H1 (cell line): ENCODE measurements at regions not wholly inside any gene's neighbourhood (a gene's known extent, or its start where the extent isn't known, plus 50 kb on each side); places are given as distances from the start of the nearest gene placed in this dataset.

Source experiments
- CTCF ChIA-PET: fragments of 300-600 bp; sonication (Branson Sonifier 250); formaldehyde crosslinking; loops from one replicate; lab custom pipeline; 2021; ENCODE audit not compliant: partially characterized antibody; lab: Charles Lee
- POLR2A ChIA-PET: fragments of 300-600 bp; sonication (Branson Sonifier 250); formaldehyde crosslinking; loops from one replicate; lab custom pipeline; 2021; ENCODE audit warnings: inconsistent platforms; ENCODE audit not compliant: partially characterized antibody; lab: Charles Lee
- DNase-seq, 2 experiments: peaks; one replicate each; pipeline versions ENCODE4 v3.0.0 to v3.0.0-alpha.2; 2010 to 2022; ENCODE audit warnings: low spot score in 2 of 2, low read depth in 1 of 2, mixed read lengths in 1 of 2
- FAIRE-seq: peaks from 2 replicates; lab custom pipeline; 2011; peaks lifted over from hg19 to GRCh38; lab: Jason Lieb, UNC
- H2AFZ ChIP-seq: 2 replicates; pipeline ENCODE4 v1.8.1; 2012; ENCODE audit warnings: low read length, inconsistent platforms
- H2AK5ac ChIP-seq: 2 replicates; pipeline ENCODE4 v1.6.1; 2013; ENCODE audit warnings: low read depth, low read length
- H2BK120ac ChIP-seq: replicated peaks from 2 replicates; pipeline ENCODE3; 2013; ENCODE audit warnings: low read depth, low read length, inconsistent platforms
- H2BK12ac ChIP-seq: 2 replicates; pipeline ENCODE4 v1.6.1; 2013; ENCODE audit warnings: low read depth, low read length
- H2BK15ac ChIP-seq: 2 replicates; pipeline ENCODE4 v1.6.1; 2013; ENCODE audit warnings: low read length
- H2BK20ac ChIP-seq: 2 replicates; pipeline ENCODE4 v1.6.1; 2013; ENCODE audit warnings: low read length
- H2BK5ac ChIP-seq: 2 replicates; pipeline ENCODE4 v1.6.1; 2013; ENCODE audit warnings: low read depth, low read length
- H3K14ac ChIP-seq: 2 replicates; pipeline ENCODE4 v1.6.1; 2013; ENCODE audit warnings: inconsistent platforms; ENCODE audit not compliant: insufficient read length
- H3K18ac ChIP-seq: 2 replicates; pipeline ENCODE4 v1.6.1; 2013; ENCODE audit warnings: low read length; ENCODE audit errors: extremely low read depth
- H3K23ac ChIP-seq: 2 replicates; pipeline ENCODE4 v1.6.1; 2013; ENCODE audit warnings: inconsistent platforms; ENCODE audit not compliant: insufficient read length
- H3K23me2 ChIP-seq: 2 replicates; pipeline ENCODE4 v1.6.1; 2013; ENCODE audit warnings: low read depth, low read length
- H3K27ac ChIP-seq: 2 replicates; pipeline ENCODE4 v1.6.1; 2011; ENCODE audit warnings: low read depth, low read length, inconsistent platforms
- H3K27me3 ChIP-seq, 4 experiments: replicated peaks in 1 of 4; 1 replicate in 1 of 4; 2 replicates in 3 of 4; pipeline versions ENCODE4 v1.6.1 to v1.8.1; 2011 to 2013; ENCODE audit warnings: low read length in 3 of 4, mild to moderate bottlenecking in 3 of 4, inconsistent platforms in 2 of 4, mixed read lengths in 2 of 4, moderate library complexity in 1 of 4; ENCODE audit not compliant: control insufficient read depth in 3 of 4, insufficient read depth in 3 of 4; ENCODE audit errors: extremely low read depth in 1 of 4
- H3K36me3 ChIP-seq, 4 experiments: 2 replicates each; pipeline versions ENCODE4 v1.6.1 to v1.8.1; 2011 to 2013; ENCODE audit warnings: mild to moderate bottlenecking in 4 of 4, low read length in 3 of 4, moderate library complexity in 2 of 4, control low read depth in 1 of 4, inconsistent platforms in 1 of 4; ENCODE audit not compliant: insufficient read depth in 4 of 4, control insufficient read depth in 2 of 4
- H3K4ac ChIP-seq: replicated peaks from 2 replicates; pipeline ENCODE3; 2013; ENCODE audit warnings: low read length, low read depth, mixed read lengths, inconsistent platforms; ENCODE audit not compliant: insufficient read length
- H3K4me1 ChIP-seq, 4 experiments: replicated peaks in 1 of 4; 1 replicate in 1 of 4; 2 replicates in 3 of 4; pipeline versions ENCODE4 v1.6.1 to v1.8.1; 2011 to 2013; ENCODE audit warnings: low read length in 3 of 4, inconsistent platforms in 2 of 4, mixed read lengths in 1 of 4; ENCODE audit not compliant: insufficient read depth in 4 of 4, control insufficient read depth in 3 of 4
- H3K4me2 ChIP-seq, 2 experiments: 2 replicates each; pipeline versions ENCODE4 v1.6.1 to v1.8.1; 2011 to 2013; ENCODE audit warnings: low read depth in 2 of 2, low read length in 2 of 2, control low read depth in 1 of 2, inconsistent platforms in 1 of 2, mild to moderate bottlenecking in 1 of 2; ENCODE audit not compliant: insufficient read depth in 1 of 2
- H3K4me3 ChIP-seq, 4 experiments: fragments of 200-600, 300-600 bp in 1 of 4; sonication (generic), shearing (Covaris generic), sonication (Bioruptor Twin) in 1 of 4; 2 replicates each; pipeline versions ENCODE4 v1.5.1 to v1.8.1; 2011 to 2016; ENCODE audit warnings: low read length in 4 of 4, low read depth in 3 of 4, control low read depth in 2 of 4, inconsistent platforms in 2 of 4, mild to moderate bottlenecking in 2 of 4, mixed read lengths in 1 of 4, moderate library complexity in 1 of 4; ENCODE audit not compliant: insufficient read depth in 2 of 4; ENCODE audit errors: extremely low read depth in 1 of 4
- H3K56ac ChIP-seq: replicated peaks from 2 replicates; pipeline ENCODE3; 2013; ENCODE audit warnings: low read depth, mild to moderate bottlenecking, mixed read lengths, low read length, inconsistent platforms; ENCODE audit not compliant: insufficient read length
- H3K79me1 ChIP-seq: 2 replicates; pipeline ENCODE4 v1.6.1; 2013; ENCODE audit warnings: low read depth, low read length, control low read depth
- H3K79me2 ChIP-seq, 2 experiments: 2 replicates each; pipeline versions ENCODE4 v1.6.1 to v1.8.1; 2012 to 2013; ENCODE audit warnings: low read length in 2 of 2, mild to moderate bottlenecking in 2 of 2, inconsistent platforms in 1 of 2; ENCODE audit not compliant: insufficient read depth in 2 of 2, control insufficient read depth in 1 of 2
- H3K9ac ChIP-seq, 4 experiments: replicated peaks in 1 of 4; 1 replicate in 1 of 4; 2 replicates in 3 of 4; pipeline versions ENCODE4 v1.6.1 to v1.8.1; 2011 to 2013; ENCODE audit warnings: low read depth in 3 of 4, low read length in 3 of 4, control low read depth in 2 of 4, mild to moderate bottlenecking in 2 of 4, moderate library complexity in 2 of 4, inconsistent platforms in 1 of 4; ENCODE audit errors: extremely low read depth in 1 of 4
- H3K9me3 ChIP-seq, 2 experiments: 2 replicates each; pipeline versions ENCODE4 v1.6.1 to v1.8.1; 2012 to 2013; ENCODE audit warnings: mild to moderate bottlenecking in 2 of 2, moderate library complexity in 2 of 2, control low read depth in 1 of 2, inconsistent platforms in 1 of 2, low read depth in 1 of 2, low read length in 1 of 2, mixed read lengths in 1 of 2; ENCODE audit not compliant: insufficient read depth in 2 of 2
- H4K20me1 ChIP-seq, 2 experiments: replicated peaks in 1 of 2; 2 replicates each; pipeline versions ENCODE3 to v1.8.1; 2011 to 2013; ENCODE audit warnings: inconsistent platforms in 2 of 2, low read length in 2 of 2, mild to moderate bottlenecking in 1 of 2; ENCODE audit not compliant: insufficient read depth in 2 of 2, control insufficient read depth in 1 of 2
- H4K5ac ChIP-seq: 2 replicates; pipeline ENCODE4 v1.6.1; 2013; ENCODE audit warnings: low read length, low read depth, mixed read lengths, inconsistent platforms; ENCODE audit not compliant: insufficient read length
- H4K8ac ChIP-seq: 2 replicates; pipeline ENCODE4 v1.8.0; 2013; ENCODE audit warnings: mild to moderate bottlenecking, moderate library complexity, low read length, inconsistent platforms; ENCODE audit not compliant: insufficient read depth; ENCODE audit errors: extremely low read depth
- H4K91ac ChIP-seq: replicated peaks from 2 replicates; pipeline ENCODE3; 2013; ENCODE audit warnings: low read length, mixed read lengths, inconsistent platforms; ENCODE audit not compliant: insufficient read length
- BACH1 ChIP-seq: IDR thresholded peaks from 2 replicates; pipeline ENCODE4 v1.6.1; 2012; ENCODE audit warnings: low read length, improper control_type of control experiment
- BRCA1 ChIP-seq: IDR thresholded peaks from 2 replicates; pipeline ENCODE4 v1.6.1; 2012; ENCODE audit warnings: low read depth, low read length, improper control_type of control experiment
- CBX5 ChIP-seq: fragments of 300-800, 300-1000 bp; sonication (generic); IDR thresholded peaks from 2 replicates; pipeline ENCODE4 v1.7.1; 2016; ENCODE audit warnings: antibody characterized with exemption, low read length, low read depth
- CBX8 ChIP-seq: fragments of 300-800, 300-1000 bp; sonication (generic); IDR thresholded peaks from 2 replicates; pipeline ENCODE4 v1.7.1; 2016; ENCODE audit warnings: low read depth, low read length, borderline replicate concordance
- CREB1 ChIP-seq: IDR thresholded peaks from 2 replicates; pipeline ENCODE4 v1.6.1; 2012; ENCODE audit warnings: inconsistent platforms
- EGR1 ChIP-seq: IDR thresholded peaks from 2 replicates; pipeline ENCODE4 v1.6.1; 2011; ENCODE audit warnings: low read depth, low read length, borderline replicate concordance
- JUND ChIP-seq: IDR thresholded peaks from 2 replicates; pipeline ENCODE4 v1.6.1; 2011; ENCODE audit warnings: mild to moderate bottlenecking, improper control_type of control experiment, low read length
- KDM1A ChIP-seq: fragments of 200-600, 300-600 bp; sonication (generic); IDR thresholded peaks from 2 replicates; pipeline ENCODE4 v1.7.1; 2016; ENCODE audit warnings: mild to moderate bottlenecking, low read length, borderline replicate concordance
- SP1 ChIP-seq: IDR thresholded peaks from 2 replicates; pipeline ENCODE4 v1.6.1; 2011; ENCODE audit warnings: low read depth, low read length
- SUZ12 ChIP-seq: fragments of 200-600 bp; sonication (generic); IDR thresholded peaks from 2 replicates; pipeline ENCODE4 v1.6.1; 2012; ENCODE audit warnings: mild to moderate bottlenecking, inconsistent platforms, low read length, moderate library complexity, mixed read lengths
- TAF7 ChIP-seq: optimal IDR thresholded peaks from 2 replicates; pipeline ENCODE3; 2011; ENCODE audit warnings: low read depth, mild to moderate bottlenecking, inconsistent platforms, low read length, moderate library complexity, borderline replicate concordance
- ZNF274 ChIP-seq: IDR thresholded peaks from 2 replicates; pipeline ENCODE4 v1.7.0; 2012; ENCODE audit warnings: low read length, borderline replicate concordance; ENCODE audit errors: extremely low read depth
- WGBS, 2 experiments: shearing (Covaris generic) in 1 of 2; methylation state at CpG; one replicate each; pipeline versions ENCODE4 v1.1.6 to v1.1.7; 2013 to 2015; ENCODE audit warnings: low lambda C conversion rate in 2 of 2, mixed read lengths in 2 of 2, inconsistent platforms in 1 of 2, low coverage in 1 of 2, missing lambda C conversion rate in 1 of 2; ENCODE audit not compliant: insufficient replicate concordance in 2 of 2, insufficient coverage in 1 of 2, insufficient read length in 1 of 2; ENCODE audit errors: extremely low coverage in 1 of 2, missing lambda C conversion rate in 1 of 2; 5-methylcytosine and 5-hydroxymethylcytosine counted together
- TF ChIP-seq, protein P1 (sequence below): IDR thresholded peaks from 2 replicates; pipeline ENCODE4 v1.6.1; 2011; ENCODE audit warnings: low read length, improper control_type of control experiment

DNA sequence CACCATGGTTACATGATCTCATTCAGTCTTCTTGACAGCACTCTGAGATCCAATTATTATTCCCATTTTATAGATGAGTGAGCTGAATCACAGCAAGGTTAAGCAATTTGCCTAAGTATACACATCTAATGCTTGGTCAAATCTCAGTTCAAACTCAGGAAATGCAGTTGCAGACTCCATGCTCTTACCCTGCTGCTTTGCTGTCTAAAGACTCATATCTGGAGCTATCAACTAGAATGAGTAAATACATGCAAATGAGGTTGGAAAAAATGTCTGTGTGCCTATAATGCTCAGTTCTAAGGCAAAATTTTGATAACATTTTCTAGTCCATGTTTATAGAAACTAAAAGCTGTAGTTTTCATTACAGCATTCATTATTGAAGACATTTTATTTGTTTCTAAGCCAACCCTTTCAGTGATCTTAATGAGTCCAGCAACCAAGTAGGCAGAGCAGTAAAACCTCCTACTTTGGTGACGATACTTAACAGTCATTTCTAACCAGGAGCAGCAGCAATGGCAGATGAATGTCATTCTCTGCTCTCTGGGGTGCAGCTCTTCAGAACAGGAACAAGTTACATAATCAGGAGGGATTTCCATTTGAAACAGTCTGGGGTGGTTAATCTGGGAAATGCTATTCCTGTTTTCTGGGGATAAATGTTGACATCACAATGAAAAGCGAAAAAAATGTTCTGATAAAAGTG lies 396.8 kb upstream of the UBE2E3 start:
- Histone ChIP-seq H3K9ac (no peak overlapping the region), H3K4ac (no peak overlapping the region), H4K20me1 (no peaks in the 10 kb centered on the region), H4K8ac (no peak overlapping the region), H3K4me1 (no peaks in the 10 kb centered on the region), H3K14ac (no peak overlapping the region), H3K9me3 (no peaks in the 10 kb centered on the region), H3K27ac (no peak overlapping the region), H2BK20ac (no peak overlapping the region), H2BK5ac (no peak overlapping the region), H3K4me2 (no peak overlapping the region), H2BK15ac (no peak overlapping the region), H4K91ac (no peak overlapping the region), H3K23me2 (no peaks in the 10 kb centered on the region), H3K18ac (no peak overlapping the region), H3K36me3 (no peaks in the 10 kb centered on the region), H3K27me3 (peaks cover 0 to 1% (median 0%) of the 10 kb centered on the region in 4 experiments; a peak in 1 of 7 replicates), H3K23ac (no peak overlapping the region), H3K56ac (no peak overlapping the region), H3K79me1 (no peaks in the 10 kb centered on the region), H2BK12ac (no peak overlapping the region), H2AFZ (no peak overlapping the region), H2BK120ac (no peak overlapping the region), H4K5ac (no peak overlapping the region), H2AK5ac (no peak overlapping the region), H3K4me3 (no peak overlapping the region), H3K79me2 (no peaks in the 10 kb centered on the region)
- FAIRE-seq (no peak), DNase-seq (no peak)
- ChIA-PET CTCF (interaction anchor here (0.6 to 2.7 kb wide), 4 partner anchors 9 to 458 kb away, joined by 3 to 6 read pairs (median 4); no protein-coding TSS in a partner anchor), POLR2A (no interaction called here)
- TF ChIP-seq ZNF274 = no peak
- no peak for TF ChIP-seq CBX5
- TF ChIP-seq BRCA1 = no peak
- TF ChIP-seq CBX8 = no peak
- no peak for TF ChIP-seq TAF7
- no peak for TF ChIP-seq CREB1
- TF ChIP-seq, protein P1, sequence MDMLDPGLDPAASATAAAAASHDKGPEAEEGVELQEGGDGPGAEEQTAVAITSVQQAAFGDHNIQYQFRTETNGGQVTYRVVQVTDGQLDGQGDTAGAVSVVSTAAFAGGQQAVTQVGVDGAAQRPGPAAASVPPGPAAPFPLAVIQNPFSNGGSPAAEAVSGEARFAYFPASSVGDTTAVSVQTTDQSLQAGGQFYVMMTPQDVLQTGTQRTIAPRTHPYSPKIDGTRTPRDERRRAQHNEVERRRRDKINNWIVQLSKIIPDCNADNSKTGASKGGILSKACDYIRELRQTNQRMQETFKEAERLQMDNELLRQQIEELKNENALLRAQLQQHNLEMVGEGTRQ = no peak
- no peak for TF ChIP-seq JUND
- TF ChIP-seq KDM1A = no peak
- no peak for TF ChIP-seq SP1
- no peak for TF ChIP-seq EGR1
- no peak for TF ChIP-seq BACH1
- TF ChIP-seq SUZ12 = no peak
- WGBS, 2 experiments = 88% methylated on average over 2 of the region's 2 CpGs; no CpG with 5 or more reads in 1 of the 2 experiments
